ENCODE measurements at regions not wholly inside any gene's neighbourhood (a gene's known extent, or its start where the extent isn't known, plus 50 kb on each side); places are given as distances from the start of the nearest gene placed in this dataset.

DNA sequence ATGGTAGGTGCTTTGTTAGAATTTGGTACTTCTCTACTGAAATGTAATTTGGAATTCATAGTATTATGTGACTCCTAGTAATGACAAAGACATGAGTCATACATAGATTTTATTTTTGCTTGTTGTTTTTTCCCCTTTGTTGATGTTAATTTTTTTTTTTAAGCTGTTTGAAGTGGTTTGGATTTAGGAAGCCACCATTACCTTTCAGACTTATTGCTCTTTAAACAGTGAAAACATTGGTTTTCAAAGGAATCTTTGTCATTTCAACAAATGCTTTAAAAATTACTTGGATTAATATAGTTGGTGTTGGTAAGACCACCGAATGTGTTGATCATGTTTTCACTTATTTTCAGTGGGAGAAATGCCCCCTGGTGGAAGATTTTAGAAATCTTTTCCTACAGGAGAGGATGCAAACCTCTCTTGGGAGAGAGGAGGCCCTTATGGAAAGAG lies 170.1 kb upstream of the PITX1 start:
- peak; percentile 27 for DNase-seq (ENCODE audit: low spot score)

DNA sequence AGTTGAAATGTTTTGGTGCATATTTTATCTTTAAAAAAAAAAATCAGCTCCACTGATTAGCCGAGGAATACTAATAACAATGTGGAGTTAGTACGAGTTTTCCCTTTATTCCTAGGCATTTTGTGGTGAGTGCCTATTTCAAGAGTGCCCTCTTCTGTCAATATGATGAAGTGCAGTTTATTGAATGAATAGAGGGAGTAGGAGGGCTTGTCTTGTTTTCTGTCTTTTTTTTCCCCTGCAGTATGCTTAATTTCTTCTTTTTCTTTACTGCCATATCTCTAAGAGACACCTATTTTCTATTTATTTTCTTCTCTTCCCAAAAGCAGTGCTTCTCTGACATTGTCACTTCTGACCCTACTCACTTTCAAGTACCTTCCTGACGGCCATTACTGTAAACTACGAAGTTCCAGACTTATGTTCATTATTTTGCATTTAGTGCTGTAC lies 169.6 kb upstream of the PITX1 start:
- peak; percentile 28 for DNase-seq (ENCODE audit: low spot score)

DNA sequence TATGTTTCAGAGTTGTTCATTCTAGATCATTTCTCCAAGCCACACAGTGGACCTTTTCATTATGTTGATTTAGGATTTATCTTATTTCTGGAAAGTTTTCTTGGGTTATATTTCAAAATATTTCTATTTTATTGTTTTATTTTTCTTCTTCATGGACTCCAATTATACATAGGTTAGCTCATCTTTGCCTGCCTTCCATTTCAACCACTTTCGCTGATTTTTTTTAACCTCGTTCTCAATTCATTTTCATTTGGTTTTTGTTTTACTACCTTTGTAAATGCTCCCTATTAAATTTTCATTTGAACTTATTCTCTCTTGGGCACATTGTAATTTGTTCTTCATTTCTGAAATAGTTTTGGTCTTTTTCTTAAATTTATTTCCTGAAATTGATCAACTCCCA lies 169.0 kb upstream of the PITX1 start:
- no peak for DNase-seq (ENCODE audit: low spot score)

DNA sequence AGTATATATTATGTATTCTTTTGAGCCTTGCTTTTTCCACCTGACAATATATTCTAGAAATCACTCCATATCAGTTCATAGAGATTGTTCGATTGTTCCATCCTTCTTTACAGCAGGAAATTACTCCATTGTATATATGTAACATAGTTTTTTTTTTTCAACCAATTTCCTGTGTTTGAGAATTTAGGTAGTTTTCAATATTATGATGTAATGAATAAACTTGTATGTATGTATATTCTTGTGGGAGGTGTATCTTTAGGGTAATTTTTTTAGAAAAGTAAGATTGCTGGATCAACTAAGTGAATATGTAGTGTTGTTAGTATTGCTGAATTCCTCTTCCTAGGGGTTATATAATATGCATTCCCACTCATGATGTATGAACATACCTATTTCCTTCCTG lies 165.9 kb upstream of the PITX1 start:
- DNase-seq (ENCODE audit: low spot score) = no peak

DNA sequence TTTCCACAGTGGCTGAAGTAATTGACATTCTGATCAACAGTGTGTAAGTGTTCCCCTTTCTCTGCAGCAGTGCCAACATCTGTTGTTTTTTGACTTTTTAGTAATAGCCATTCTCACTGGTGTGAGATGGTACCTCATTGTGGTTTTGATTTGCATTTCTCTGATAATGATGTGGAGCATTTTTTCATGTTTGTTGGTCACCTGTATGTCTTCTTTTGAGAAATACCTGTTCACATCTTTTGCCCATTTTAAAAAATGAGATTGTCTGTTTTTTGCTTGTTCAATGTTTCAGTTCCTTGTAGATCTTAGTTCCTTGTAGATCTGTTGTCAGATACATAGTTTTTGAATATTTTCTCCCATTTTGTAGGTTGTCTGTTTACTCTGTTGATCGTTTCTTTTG lies 162.5 kb upstream of the PITX1 start:
- no peak for DNase-seq (ENCODE audit: low spot score)

DNA sequence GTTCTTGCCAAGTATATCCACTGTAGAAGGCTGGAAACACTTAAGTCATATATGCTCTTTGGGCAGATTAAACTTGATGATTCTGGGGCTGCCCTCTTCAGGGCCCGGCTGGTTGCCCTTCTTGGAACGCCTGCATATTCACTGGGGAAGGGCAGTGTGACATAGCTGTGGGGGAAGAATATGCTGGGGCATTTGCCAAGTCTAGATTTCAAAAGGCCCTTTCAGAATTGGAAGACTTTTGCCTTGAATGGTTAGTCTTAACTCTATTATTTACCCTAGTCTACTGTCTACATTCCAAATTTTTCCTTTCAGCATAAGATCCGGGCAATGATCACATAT lies 161.2 kb upstream of the PITX1 start:
- no peak for DNase-seq (ENCODE audit: low spot score)

DNA sequence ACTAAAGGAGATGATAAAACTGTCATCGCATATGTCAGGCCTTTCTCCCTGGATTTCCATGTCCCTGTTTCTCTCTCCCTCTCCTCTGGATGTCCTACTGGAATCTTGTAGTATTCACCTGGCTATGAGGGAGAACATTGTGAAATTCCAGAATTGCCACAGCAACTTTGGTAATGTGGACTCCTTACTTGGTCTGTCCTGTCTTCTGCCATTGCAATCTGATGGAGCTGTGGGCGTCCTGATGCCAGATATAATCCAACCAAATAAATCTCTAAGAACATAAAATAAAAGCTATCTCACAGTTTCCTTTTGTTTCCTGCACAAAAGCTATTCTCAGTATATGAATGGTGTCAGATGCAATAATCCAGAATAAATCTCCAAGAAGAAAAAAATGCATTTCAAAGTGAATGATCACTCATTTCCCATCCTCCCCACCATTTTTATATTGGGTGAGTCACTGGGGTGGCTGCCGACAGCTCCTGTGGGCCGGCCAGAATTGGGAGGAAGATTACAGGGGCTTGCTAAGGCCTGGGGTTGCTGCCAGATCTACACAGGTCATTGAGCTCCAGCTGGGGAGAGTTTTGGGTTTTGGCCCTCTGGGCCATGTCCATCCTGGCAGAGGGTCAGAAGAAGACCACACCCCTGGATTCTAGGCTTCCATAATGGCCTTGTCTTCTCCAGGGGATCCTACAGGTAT lies 160.7 kb upstream of the PITX1 start:
- no peak for DNase-seq (ENCODE audit: low spot score)

DNA sequence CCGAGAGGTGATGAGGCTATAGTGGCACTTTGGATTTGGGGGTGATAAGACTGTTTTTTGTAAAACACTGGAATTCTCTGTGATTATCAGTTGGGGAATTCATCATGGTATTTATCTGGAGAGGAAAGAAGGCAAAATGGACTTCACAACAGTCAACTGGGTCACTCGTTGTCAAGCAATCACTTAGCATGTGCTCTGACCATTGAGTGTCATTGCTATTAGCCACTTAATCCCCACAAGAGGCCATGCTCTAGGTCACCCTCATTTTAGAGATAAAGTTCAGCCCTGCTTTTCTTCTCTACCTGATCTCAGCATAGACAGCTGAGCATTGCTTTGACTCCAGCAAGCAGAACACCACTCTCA lies 160.1 kb upstream of the PITX1 start:
- no peak for DNase-seq (ENCODE audit: low spot score)

DNA sequence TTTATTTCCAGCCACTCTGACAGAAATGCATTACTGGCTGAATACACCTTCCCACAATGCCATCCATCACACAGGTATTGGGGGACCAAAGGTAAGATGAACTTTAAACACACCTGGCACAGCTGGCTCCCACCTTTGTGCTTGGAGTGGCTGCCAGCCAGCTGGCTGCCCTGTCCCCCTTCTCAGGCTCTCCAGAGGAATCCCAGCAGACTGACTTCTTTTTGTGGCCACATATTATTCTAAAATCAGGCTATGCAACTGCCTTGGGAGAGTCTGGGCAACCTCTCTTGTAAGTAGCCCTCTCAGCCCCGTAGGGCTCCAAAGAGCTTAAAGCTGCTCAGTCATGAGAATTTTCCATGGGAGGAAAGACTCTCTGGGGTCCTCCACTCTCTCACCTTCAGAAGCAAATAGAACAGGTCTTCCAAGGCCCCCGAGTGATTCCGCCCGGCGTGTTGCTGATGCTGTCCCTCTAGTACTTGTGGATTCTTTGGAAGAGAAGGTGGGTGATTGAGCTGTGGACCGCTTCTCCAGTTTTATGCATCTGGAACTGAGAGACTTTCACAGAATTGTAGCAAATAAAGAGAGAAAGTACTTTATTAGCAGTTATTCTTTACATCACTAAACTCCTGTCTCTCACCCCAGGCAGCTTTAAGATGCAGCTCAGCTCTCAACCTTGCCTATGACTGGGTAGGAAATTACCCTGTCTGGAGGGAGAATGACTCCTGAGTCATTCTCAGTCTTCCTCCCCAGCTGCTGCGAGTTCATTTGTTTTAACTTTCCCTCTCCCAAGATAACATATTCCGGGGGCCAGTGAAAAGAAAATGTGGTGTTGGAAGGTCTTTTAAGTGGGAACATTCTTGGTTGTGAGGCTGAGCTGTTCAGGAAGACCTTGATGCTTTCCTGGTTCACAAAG lies 159.4 kb upstream of the PITX1 start:
- DNase-seq (ENCODE audit: low spot score) = peak; percentile 3

DNA sequence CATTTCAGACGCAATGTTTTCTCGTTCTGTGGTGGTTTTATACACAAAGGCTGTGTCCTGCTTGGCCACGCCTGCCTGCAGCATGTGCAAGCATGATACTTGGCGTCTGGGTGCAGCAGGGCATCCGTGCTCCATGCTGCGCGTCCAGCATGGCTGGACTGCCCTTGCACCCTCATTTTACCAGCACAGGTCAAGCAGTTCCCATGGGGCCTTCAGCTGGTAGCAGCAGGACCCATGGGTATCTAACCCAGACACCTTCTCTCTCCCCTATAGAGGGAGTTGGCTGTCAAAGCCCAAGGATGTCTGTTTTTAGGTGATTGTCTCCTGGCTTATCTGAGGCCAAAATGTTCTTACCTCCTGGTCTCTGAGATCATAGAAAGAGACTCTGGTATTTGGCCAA lies 158.3 kb upstream of the PITX1 start:
- DNase-seq (ENCODE audit: low spot score) = peak; percentile 2

DNA sequence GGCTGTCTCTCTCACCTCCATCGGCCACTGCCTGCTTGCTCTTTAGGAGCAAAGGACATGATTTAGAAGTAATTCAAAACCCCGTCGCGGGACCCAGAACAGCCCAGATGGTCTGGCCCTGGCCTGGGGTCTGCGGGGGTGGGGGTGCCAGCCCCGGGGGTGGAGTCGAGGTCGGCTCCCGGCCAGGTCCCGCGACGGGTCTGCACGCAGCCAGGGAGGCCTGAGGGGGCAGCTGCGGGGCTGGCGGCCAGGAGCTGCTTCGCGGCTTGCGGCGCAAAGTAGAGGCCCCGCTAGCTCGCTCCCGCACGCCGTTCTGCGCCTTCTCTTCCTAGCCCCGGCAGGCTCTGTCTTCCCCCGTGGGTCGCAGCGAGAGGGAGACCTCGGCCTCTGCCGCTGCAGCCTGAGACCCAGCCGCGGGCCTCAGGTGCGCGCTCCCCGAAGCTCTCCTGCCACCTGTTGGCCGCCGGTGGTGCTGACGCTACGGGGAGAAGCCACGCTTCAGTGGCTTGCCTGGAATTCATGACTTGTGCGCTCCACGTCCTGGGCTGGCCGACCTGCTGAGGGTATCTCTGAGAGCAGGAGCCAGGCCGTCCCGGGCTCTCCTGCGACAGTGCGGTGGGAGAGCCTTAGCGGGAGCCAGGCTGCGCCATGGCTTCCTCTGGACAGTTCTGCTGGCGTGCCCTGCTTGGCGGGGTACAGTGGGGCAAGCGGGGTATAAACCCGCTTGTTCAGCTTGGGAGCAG lies 157.2 kb upstream of the PITX1 start:
- DNase-seq (ENCODE audit: low spot score) = peak; percentile 92

DNA sequence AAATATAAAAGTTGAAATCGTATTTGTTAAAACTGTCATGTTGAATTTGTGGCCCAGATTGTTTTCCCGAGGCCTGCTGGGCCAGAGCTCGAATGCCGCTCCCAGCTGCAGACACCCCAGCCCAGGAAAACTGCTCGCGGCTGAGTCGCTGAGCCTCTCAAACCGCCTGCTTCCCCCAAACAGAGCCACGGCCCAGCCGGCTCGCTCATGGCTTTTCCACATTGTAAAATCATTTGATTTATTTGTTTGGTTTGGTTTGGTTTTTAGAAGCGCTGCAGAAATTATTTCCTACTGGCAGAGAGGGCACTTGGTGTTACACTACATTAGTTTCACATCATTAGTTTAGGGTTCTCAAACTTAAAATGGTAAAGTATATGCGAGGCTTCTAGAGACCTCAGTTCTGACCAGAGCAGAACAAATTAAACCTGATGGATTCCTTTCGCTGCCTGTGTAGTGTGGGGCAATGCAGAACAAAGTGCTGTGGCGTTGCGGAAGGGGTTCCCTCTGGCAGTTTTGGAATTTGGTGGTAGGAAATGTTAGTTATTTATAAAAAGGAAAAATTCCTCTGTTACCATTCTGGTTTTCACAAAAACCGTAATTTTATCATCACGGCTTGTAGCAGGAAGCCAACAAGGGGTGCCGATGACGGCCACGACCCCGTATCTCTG lies 156.5 kb upstream of the PITX1 start:
- peak; percentile 41 for DNase-seq (ENCODE audit: low spot score)

DNA sequence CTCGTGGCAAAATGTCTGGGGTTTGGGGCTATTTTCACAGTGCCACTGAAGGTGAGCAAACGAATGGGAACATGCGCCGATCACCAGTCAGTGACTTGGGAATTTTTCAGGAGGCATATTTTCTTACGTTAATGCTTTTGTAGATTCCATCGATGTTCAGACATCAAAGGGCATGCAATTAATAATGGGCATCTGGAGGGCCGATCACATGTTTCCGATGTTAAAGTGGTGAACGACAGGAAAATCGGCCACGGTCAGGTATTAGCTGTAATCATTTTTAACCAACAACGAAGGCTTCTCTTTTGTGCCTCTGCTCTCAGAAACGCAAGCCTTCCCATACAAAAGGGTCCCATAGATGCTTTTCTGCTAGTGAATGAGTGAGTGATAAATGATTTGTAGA lies 155.0 kb upstream of the PITX1 start:
- no peak for DNase-seq (ENCODE audit: low spot score)

DNA sequence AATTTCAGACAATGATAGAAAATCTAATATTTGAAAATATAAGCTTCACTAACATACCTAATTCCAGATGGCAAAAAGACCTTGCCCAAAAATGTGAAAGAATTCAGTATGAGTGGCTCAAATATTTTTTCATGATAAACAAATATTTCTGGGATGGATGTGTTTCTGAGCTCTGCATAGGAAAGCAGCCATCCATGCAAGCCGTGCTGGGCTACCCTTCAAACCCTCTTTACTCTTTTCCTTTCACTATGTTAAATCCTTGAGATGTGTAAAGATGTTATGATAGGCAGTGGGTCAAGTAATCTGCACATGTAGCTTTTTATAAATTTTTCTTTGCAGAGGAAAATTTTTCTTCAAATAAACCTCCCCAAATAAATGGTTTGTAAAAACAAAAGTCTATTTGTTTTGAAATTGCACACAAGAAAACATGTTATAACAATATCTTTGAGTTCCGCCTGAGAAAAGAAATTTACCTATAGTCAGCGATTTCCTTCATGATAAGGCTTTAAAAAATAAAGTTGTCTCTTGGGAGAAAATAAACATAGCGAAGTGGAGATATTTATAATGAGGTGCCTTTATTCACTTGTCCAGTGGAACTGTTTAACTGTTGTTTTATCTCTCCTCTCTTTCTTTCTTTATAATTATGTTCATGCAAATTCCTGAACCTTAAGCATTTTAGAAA lies 154.3 kb upstream of the PITX1 start:
- no peak for DNase-seq (ENCODE audit: low spot score)

DNA sequence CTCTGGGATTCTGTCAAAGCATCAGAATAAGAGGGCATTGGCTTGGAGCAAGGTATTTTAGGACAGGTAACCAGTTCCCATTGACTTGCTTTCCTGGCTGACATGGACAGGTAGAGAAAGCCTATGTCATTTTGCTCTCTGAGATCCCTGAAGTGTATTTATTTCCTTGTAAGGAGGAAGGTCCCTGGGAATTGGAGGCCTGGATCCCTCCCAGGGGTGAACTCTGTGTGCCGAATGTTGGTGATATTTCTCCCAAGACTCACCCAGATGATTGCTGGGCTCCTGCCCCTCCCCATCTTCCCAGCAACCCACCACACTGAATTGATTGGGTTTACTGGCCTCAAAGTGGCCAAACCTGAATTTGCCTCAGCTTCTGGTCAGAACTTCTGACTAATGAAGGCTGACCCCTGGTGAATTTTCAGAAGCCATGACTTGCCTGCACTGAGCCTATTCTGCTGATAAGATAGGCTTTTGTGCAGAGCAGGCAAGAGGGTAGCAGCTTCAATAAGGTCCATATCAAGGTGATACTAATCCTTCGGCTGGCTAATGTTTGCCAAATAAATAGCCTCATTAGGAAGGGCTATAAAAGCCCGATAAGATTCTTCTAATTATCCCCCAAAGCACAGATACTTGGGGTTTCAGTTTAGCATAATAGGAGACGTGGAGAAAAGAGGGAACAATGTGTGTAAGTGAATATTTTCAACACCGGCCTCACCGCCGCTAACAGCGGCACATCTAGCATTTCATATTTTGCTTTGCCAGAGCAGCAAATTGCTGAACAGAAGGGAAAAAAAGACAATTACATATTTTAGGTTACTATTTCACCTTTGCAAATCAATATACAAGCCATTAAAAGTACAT lies 152.9 kb upstream of the PITX1 start:
- DNase-seq (ENCODE audit: low spot score) = peak; percentile 13

DNA sequence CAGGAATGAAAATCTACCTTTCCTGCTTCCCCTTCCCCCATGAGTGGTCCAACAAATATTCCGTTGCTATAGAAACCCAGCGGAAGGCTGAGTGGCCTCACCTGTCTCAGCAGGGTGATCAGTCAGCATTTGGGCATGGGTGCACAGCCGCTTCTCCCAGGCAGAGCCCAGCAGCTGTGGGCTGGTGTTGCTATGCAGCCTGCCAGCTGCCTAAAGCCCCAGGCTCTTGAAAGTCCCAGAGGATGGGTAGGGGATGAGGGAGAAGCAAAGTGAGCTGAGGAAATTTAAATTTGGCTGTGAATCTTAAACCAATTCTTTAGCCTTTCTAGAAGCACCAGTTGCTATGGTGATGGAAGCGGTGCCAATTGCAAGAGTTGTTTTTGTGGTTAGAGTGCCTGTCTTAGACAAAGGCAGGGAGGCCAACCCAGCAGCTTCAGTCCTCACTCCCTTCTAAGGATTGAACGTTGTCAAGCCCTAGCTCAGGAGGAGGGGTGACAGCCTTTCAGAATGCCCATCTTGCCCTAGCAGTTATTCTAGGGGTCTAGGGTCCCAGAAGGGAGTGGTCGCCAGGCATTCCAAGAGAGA lies 151.5 kb upstream of the PITX1 start:
- DNase-seq (ENCODE audit: low spot score) = peak; percentile 4

DNA sequence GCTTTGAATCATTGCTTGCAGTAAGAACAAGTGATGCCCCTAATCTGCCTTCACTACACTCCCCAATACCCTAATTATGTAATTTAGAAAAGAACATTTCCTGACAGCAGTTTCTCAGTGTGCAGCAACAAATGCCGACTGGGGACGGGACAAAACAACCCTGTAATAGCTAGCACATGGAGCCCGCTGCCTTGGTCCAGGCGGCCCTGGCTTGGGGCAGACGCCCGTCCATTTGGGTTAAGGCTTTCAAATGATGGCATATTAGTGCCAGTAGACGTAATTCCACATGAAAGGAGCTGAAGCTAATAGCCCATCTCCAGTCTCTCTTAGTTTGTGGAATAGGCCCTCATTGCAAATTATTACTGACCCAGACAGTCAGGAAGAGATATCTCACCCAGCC lies 150.6 kb upstream of the PITX1 start:
- DNase-seq (ENCODE audit: low spot score) = no peak

DNA sequence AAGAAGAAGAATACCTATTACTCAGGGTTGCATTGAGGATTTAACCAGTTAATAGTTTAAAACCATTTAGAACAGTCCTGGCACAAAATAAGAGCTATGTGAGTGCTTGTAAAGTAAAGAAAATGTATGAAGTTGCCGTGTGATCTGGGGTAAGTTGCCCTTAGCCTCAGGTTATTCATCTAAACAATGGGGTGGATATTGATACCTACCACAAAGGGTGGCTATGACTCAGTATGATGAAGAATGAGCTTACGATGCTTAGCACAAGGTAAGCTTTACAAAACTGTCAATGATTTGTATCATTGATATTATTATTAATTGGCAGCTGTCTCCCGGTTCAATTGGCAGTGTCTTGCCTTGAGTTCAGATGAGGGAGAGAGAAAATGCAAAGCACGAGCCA lies 149.4 kb upstream of the PITX1 start:
- DNase-seq (ENCODE audit: low spot score) = no peak

DNA sequence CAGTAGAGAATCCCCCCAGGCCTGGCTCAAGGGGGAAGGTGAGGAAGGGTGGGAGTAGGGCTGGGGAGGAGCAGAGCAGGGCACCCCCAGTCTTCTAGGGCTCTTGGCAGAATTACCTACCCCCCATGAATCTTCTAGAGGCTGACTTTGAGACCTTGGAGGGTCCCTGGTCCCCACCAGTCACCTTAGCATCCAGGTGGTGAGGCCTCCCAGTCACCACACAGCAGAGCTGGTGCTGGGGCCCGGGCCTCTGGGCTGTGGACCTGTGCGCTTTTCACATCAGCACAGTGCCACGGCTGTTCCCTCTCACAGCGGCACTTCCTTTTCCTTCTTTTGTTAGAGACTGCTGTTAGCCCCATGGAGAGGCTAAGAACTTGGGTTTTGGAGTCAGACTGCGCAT lies 148.6 kb upstream of the PITX1 start:
- DNase-seq (ENCODE audit: low spot score) = no peak

DNA sequence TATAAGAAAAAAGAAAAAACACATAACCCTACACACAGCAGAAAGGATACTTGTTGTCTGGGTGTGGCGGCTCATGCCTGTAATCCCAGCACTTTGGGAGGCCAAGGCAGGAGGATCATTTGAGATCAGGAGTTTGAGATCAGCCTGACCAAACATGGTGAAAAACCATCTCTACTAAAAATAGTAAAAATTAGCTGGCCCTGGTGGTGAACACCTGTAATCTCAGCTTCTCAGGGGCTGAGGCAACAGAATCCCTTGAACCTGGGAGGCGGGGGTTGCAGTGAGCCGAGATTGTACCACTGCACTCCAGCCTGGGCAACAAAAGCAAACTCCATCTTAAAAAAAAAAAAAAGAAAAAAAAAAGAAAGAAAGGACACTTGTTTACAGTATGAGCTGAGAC lies 147.6 kb upstream of the PITX1 start:
- DNase-seq (ENCODE audit: low spot score) = no peak
